ENCODE measurements at regions not wholly inside any gene's neighbourhood (a gene's known extent, or its start where the extent isn't known, plus 50 kb on each side); places are given as distances from the start of the nearest gene placed in this dataset.

GRCh38 chr9:126017758-126018157 lies 270.6 kb downstream of the PBX3 start:
- DNase-seq = no peak

GRCh38 chr9:126020836-126021235 lies 273.7 kb downstream of the PBX3 start:
- DNase-seq = no peak

GRCh38 chr9:126023962-126024361 lies 276.8 kb downstream of the PBX3 start:
- DNase-seq = no peak

- no peak for DNase-seq
These were observed 277.5 kb downstream of the PBX3 start for GRCh38 chr9:126024581-126025230.

- no peak for DNase-seq
These were observed 278.8 kb downstream of the PBX3 start for GRCh38 chr9:126025991-126026390.

- no peak for DNase-seq
These were observed 280.4 kb downstream of the PBX3 start for GRCh38 chr9:126027566-126027965.

- DNase-seq = no peak
These were observed 281.6 kb downstream of the PBX3 start for GRCh38 chr9:126028746-126029145.

GRCh38 chr9:126030716-126031115 lies 283.5 kb downstream of the PBX3 start:
- DNase-seq = no peak

- no peak for DNase-seq
These were observed 283.9 kb downstream of the PBX3 start for GRCh38 chr9:126031116-126031515.

- no peak for DNase-seq
These were observed 285.0 kb downstream of the PBX3 start for GRCh38 chr9:126032135-126032534.

- DNase-seq = no peak
These were observed 286.1 kb downstream of the PBX3 start for GRCh38 chr9:126033318-126033717.

- DNase-seq = no peak
These were observed 286.8 kb downstream of the PBX3 start for GRCh38 chr9:126033956-126034355.

GRCh38 chr9:126036881-126037291 lies 289.7 kb downstream of the PBX3 start:
- no peak for DNase-seq

- DNase-seq = no peak
These were observed 287.8 kb upstream of the MVB12B start for GRCh38 chr9:126038790-126039189.

GRCh38 chr9:126043681-126044080 lies 282.9 kb upstream of the MVB12B start:
- no peak for DNase-seq

- DNase-seq = no peak
These were observed 277.5 kb upstream of the MVB12B start for GRCh38 chr9:126049088-126049487.

- no peak for DNase-seq
These were observed 276.6 kb upstream of the MVB12B start for GRCh38 chr9:126049896-126050604.

GRCh38 chr9:126050605-126050990 lies 276.0 kb upstream of the MVB12B start:
- DNase-seq = no peak

GRCh38 chr9:126051446-126052130 lies 275.0 kb upstream of the MVB12B start:
- DNase-seq = no peak

GRCh38 chr9:126052791-126053190 lies 273.8 kb upstream of the MVB12B start:
- no peak for DNase-seq

- DNase-seq = no peak
These were observed 272.7 kb upstream of the MVB12B start for GRCh38 chr9:126053913-126054312.

GRCh38 chr9:126055381-126055985 lies 271.1 kb upstream of the MVB12B start:
- DNase-seq = no peak

- no peak for DNase-seq
These were observed 270.2 kb upstream of the MVB12B start for GRCh38 chr9:126056312-126057021.
